H1 (cell line): ENCODE measurements at regions not wholly inside any gene's neighbourhood (a gene's known extent, or its start where the extent isn't known, plus 50 kb on each side); places are given as distances from the start of the nearest gene placed in this dataset.

Experiments used
- CTCF ChIA-PET: fragments of 300-600 bp; sonication (Branson Sonifier 250); formaldehyde crosslinking; loops from one replicate; lab custom pipeline; 2021; ENCODE audit not compliant: partially characterized antibody; lab: Charles Lee
- POLR2A ChIA-PET: fragments of 300-600 bp; sonication (Branson Sonifier 250); formaldehyde crosslinking; loops from one replicate; lab custom pipeline; 2021; ENCODE audit warnings: inconsistent platforms; ENCODE audit not compliant: partially characterized antibody; lab: Charles Lee
- DNase-seq, 2 experiments: peaks; one replicate each; pipeline versions ENCODE4 v3.0.0 to v3.0.0-alpha.2; 2010 to 2022; ENCODE audit warnings: low spot score in 2 of 2, low read depth in 1 of 2, mixed read lengths in 1 of 2
- FAIRE-seq: peaks from 2 replicates; lab custom pipeline; 2011; peaks lifted over from hg19 to GRCh38; lab: Jason Lieb, UNC
- H2AFZ ChIP-seq: 2 replicates; pipeline ENCODE4 v1.8.1; 2012; ENCODE audit warnings: low read length, inconsistent platforms
- H2AK5ac ChIP-seq: 2 replicates; pipeline ENCODE4 v1.6.1; 2013; ENCODE audit warnings: low read depth, low read length
- H2BK120ac ChIP-seq: replicated peaks from 2 replicates; pipeline ENCODE3; 2013; ENCODE audit warnings: low read depth, low read length, inconsistent platforms
- H2BK12ac ChIP-seq: 2 replicates; pipeline ENCODE4 v1.6.1; 2013; ENCODE audit warnings: low read depth, low read length
- H2BK15ac ChIP-seq: 2 replicates; pipeline ENCODE4 v1.6.1; 2013; ENCODE audit warnings: low read length
- H2BK20ac ChIP-seq: 2 replicates; pipeline ENCODE4 v1.6.1; 2013; ENCODE audit warnings: low read length
- H2BK5ac ChIP-seq: 2 replicates; pipeline ENCODE4 v1.6.1; 2013; ENCODE audit warnings: low read depth, low read length
- H3K14ac ChIP-seq: 2 replicates; pipeline ENCODE4 v1.6.1; 2013; ENCODE audit warnings: inconsistent platforms; ENCODE audit not compliant: insufficient read length
- H3K18ac ChIP-seq: 2 replicates; pipeline ENCODE4 v1.6.1; 2013; ENCODE audit warnings: low read length; ENCODE audit errors: extremely low read depth
- H3K23ac ChIP-seq: 2 replicates; pipeline ENCODE4 v1.6.1; 2013; ENCODE audit warnings: inconsistent platforms; ENCODE audit not compliant: insufficient read length
- H3K23me2 ChIP-seq: 2 replicates; pipeline ENCODE4 v1.6.1; 2013; ENCODE audit warnings: low read depth, low read length
- H3K27ac ChIP-seq: 2 replicates; pipeline ENCODE4 v1.6.1; 2011; ENCODE audit warnings: low read depth, low read length, inconsistent platforms
- H3K27me3 ChIP-seq, 4 experiments: replicated peaks in 1 of 4; 1 replicate in 1 of 4; 2 replicates in 3 of 4; pipeline versions ENCODE4 v1.6.1 to v1.8.1; 2011 to 2013; ENCODE audit warnings: low read length in 3 of 4, mild to moderate bottlenecking in 3 of 4, inconsistent platforms in 2 of 4, mixed read lengths in 2 of 4, moderate library complexity in 1 of 4; ENCODE audit not compliant: control insufficient read depth in 3 of 4, insufficient read depth in 3 of 4; ENCODE audit errors: extremely low read depth in 1 of 4
- H3K36me3 ChIP-seq, 4 experiments: 2 replicates each; pipeline versions ENCODE4 v1.6.1 to v1.8.1; 2011 to 2013; ENCODE audit warnings: mild to moderate bottlenecking in 4 of 4, low read length in 3 of 4, moderate library complexity in 2 of 4, control low read depth in 1 of 4, inconsistent platforms in 1 of 4; ENCODE audit not compliant: insufficient read depth in 4 of 4, control insufficient read depth in 2 of 4
- H3K4ac ChIP-seq: replicated peaks from 2 replicates; pipeline ENCODE3; 2013; ENCODE audit warnings: low read length, low read depth, mixed read lengths, inconsistent platforms; ENCODE audit not compliant: insufficient read length
- H3K4me1 ChIP-seq, 4 experiments: replicated peaks in 1 of 4; 1 replicate in 1 of 4; 2 replicates in 3 of 4; pipeline versions ENCODE4 v1.6.1 to v1.8.1; 2011 to 2013; ENCODE audit warnings: low read length in 3 of 4, inconsistent platforms in 2 of 4, mixed read lengths in 1 of 4; ENCODE audit not compliant: insufficient read depth in 4 of 4, control insufficient read depth in 3 of 4
- H3K4me2 ChIP-seq, 2 experiments: 2 replicates each; pipeline versions ENCODE4 v1.6.1 to v1.8.1; 2011 to 2013; ENCODE audit warnings: low read depth in 2 of 2, low read length in 2 of 2, control low read depth in 1 of 2, inconsistent platforms in 1 of 2, mild to moderate bottlenecking in 1 of 2; ENCODE audit not compliant: insufficient read depth in 1 of 2
- H3K4me3 ChIP-seq, 4 experiments: fragments of 200-600, 300-600 bp in 1 of 4; sonication (generic), shearing (Covaris generic), sonication (Bioruptor Twin) in 1 of 4; 2 replicates each; pipeline versions ENCODE4 v1.5.1 to v1.8.1; 2011 to 2016; ENCODE audit warnings: low read length in 4 of 4, low read depth in 3 of 4, control low read depth in 2 of 4, inconsistent platforms in 2 of 4, mild to moderate bottlenecking in 2 of 4, mixed read lengths in 1 of 4, moderate library complexity in 1 of 4; ENCODE audit not compliant: insufficient read depth in 2 of 4; ENCODE audit errors: extremely low read depth in 1 of 4
- H3K56ac ChIP-seq: replicated peaks from 2 replicates; pipeline ENCODE3; 2013; ENCODE audit warnings: low read depth, mild to moderate bottlenecking, mixed read lengths, low read length, inconsistent platforms; ENCODE audit not compliant: insufficient read length
- H3K79me1 ChIP-seq: 2 replicates; pipeline ENCODE4 v1.6.1; 2013; ENCODE audit warnings: low read depth, low read length, control low read depth
- H3K79me2 ChIP-seq, 2 experiments: 2 replicates each; pipeline versions ENCODE4 v1.6.1 to v1.8.1; 2012 to 2013; ENCODE audit warnings: low read length in 2 of 2, mild to moderate bottlenecking in 2 of 2, inconsistent platforms in 1 of 2; ENCODE audit not compliant: insufficient read depth in 2 of 2, control insufficient read depth in 1 of 2
- H3K9ac ChIP-seq, 4 experiments: replicated peaks in 1 of 4; 1 replicate in 1 of 4; 2 replicates in 3 of 4; pipeline versions ENCODE4 v1.6.1 to v1.8.1; 2011 to 2013; ENCODE audit warnings: low read depth in 3 of 4, low read length in 3 of 4, control low read depth in 2 of 4, mild to moderate bottlenecking in 2 of 4, moderate library complexity in 2 of 4, inconsistent platforms in 1 of 4; ENCODE audit errors: extremely low read depth in 1 of 4
- H3K9me3 ChIP-seq, 2 experiments: 2 replicates each; pipeline versions ENCODE4 v1.6.1 to v1.8.1; 2012 to 2013; ENCODE audit warnings: mild to moderate bottlenecking in 2 of 2, moderate library complexity in 2 of 2, control low read depth in 1 of 2, inconsistent platforms in 1 of 2, low read depth in 1 of 2, low read length in 1 of 2, mixed read lengths in 1 of 2; ENCODE audit not compliant: insufficient read depth in 2 of 2
- H4K20me1 ChIP-seq, 2 experiments: replicated peaks in 1 of 2; 2 replicates each; pipeline versions ENCODE3 to v1.8.1; 2011 to 2013; ENCODE audit warnings: inconsistent platforms in 2 of 2, low read length in 2 of 2, mild to moderate bottlenecking in 1 of 2; ENCODE audit not compliant: insufficient read depth in 2 of 2, control insufficient read depth in 1 of 2
- H4K5ac ChIP-seq: 2 replicates; pipeline ENCODE4 v1.6.1; 2013; ENCODE audit warnings: low read length, low read depth, mixed read lengths, inconsistent platforms; ENCODE audit not compliant: insufficient read length
- H4K8ac ChIP-seq: 2 replicates; pipeline ENCODE4 v1.8.0; 2013; ENCODE audit warnings: mild to moderate bottlenecking, moderate library complexity, low read length, inconsistent platforms; ENCODE audit not compliant: insufficient read depth; ENCODE audit errors: extremely low read depth
- H4K91ac ChIP-seq: replicated peaks from 2 replicates; pipeline ENCODE3; 2013; ENCODE audit warnings: low read length, mixed read lengths, inconsistent platforms; ENCODE audit not compliant: insufficient read length
- BRCA1 ChIP-seq: IDR thresholded peaks from 2 replicates; pipeline ENCODE4 v1.6.1; 2012; ENCODE audit warnings: low read depth, low read length, improper control_type of control experiment
- EP300 ChIP-seq, 2 experiments: IDR thresholded peaks; 1 replicate in 1 of 2; 2 replicates in 1 of 2; pipeline ENCODE4 v1.6.1; 2011 to 2012; ENCODE audit warnings: low read depth in 2 of 2, low read length in 2 of 2, mild to moderate bottlenecking in 2 of 2, borderline replicate concordance in 1 of 2, inconsistent platforms in 1 of 2, moderate library complexity in 1 of 2
- EZH2 ChIP-seq: fragments of 200-600 bp; sonication (generic); IDR thresholded peaks from 2 replicates; pipeline ENCODE4 v1.7.1; 2012; ENCODE audit warnings: low read depth, mild to moderate bottlenecking, moderate library complexity, low read length, inconsistent platforms; ENCODE audit not compliant: severe bottlenecking
- KDM1A ChIP-seq: fragments of 200-600, 300-600 bp; sonication (generic); IDR thresholded peaks from 2 replicates; pipeline ENCODE4 v1.7.1; 2016; ENCODE audit warnings: mild to moderate bottlenecking, low read length, borderline replicate concordance
- KDM5A ChIP-seq: fragments of 200-600 bp; IDR thresholded peaks from 2 replicates; pipeline ENCODE4 v1.7.1; 2012; ENCODE audit warnings: mild to moderate bottlenecking, low read length, inconsistent platforms, mixed read lengths
- MAFK ChIP-seq: IDR thresholded peaks from 2 replicates; pipeline ENCODE4 v1.6.1; 2012; ENCODE audit warnings: low read depth, mild to moderate bottlenecking, improper control_type of control experiment, low read length
- MAX ChIP-seq: IDR thresholded peaks from 2 replicates; pipeline ENCODE4 v1.6.1; 2012; ENCODE audit warnings: inconsistent platforms
- TAF1 ChIP-seq: IDR thresholded peaks from 2 replicates; pipeline ENCODE4 v1.6.1; 2011; ENCODE audit warnings: mild to moderate bottlenecking, low read depth, low read length
- TAF7 ChIP-seq: optimal IDR thresholded peaks from 2 replicates; pipeline ENCODE3; 2011; ENCODE audit warnings: low read depth, mild to moderate bottlenecking, inconsistent platforms, low read length, moderate library complexity, borderline replicate concordance
- TEAD4 ChIP-seq: IDR thresholded peaks from 2 replicates; pipeline ENCODE4 v1.6.1; 2012; ENCODE audit warnings: low read depth, low read length, inconsistent platforms, mixed read lengths
- YY1 ChIP-seq: IDR thresholded peaks from 2 replicates; pipeline ENCODE4 v1.6.1; 2011; ENCODE audit warnings: low read depth, mild to moderate bottlenecking, low read length
- ZNF274 ChIP-seq: IDR thresholded peaks from 2 replicates; pipeline ENCODE4 v1.7.0; 2012; ENCODE audit warnings: low read length, borderline replicate concordance; ENCODE audit errors: extremely low read depth
- WGBS, 2 experiments: shearing (Covaris generic) in 1 of 2; methylation state at CpG; one replicate each; pipeline versions ENCODE4 v1.1.6 to v1.1.7; 2013 to 2015; ENCODE audit warnings: low lambda C conversion rate in 2 of 2, mixed read lengths in 2 of 2, inconsistent platforms in 1 of 2, low coverage in 1 of 2, missing lambda C conversion rate in 1 of 2; ENCODE audit not compliant: insufficient replicate concordance in 2 of 2, insufficient coverage in 1 of 2, insufficient read length in 1 of 2; ENCODE audit errors: extremely low coverage in 1 of 2, missing lambda C conversion rate in 1 of 2; 5-methylcytosine and 5-hydroxymethylcytosine counted together

- no peaks in the 10 kb centered on the region for H3K27me3 ChIP-seq
- no peak overlapping the region for H3K27ac ChIP-seq
- peaks cover 0 to 3% (median 0%) of the 10 kb centered on the region in 4 experiments; a peak in 1 of 8 replicates for H3K36me3 ChIP-seq
- no peaks in the 10 kb centered on the region for H3K23me2 ChIP-seq
- no peaks in the 10 kb centered on the region for H3K79me2 ChIP-seq
- CTCF ChIA-PET = interaction anchor here (1.2 to 1.8 kb wide), 3 partner anchors 8 to 20 kb away, joined by 3 to 6 read pairs (median 3); no protein-coding TSS in a partner anchor
- no peak overlapping the region for H2BK20ac ChIP-seq
- POLR2A ChIA-PET = no interaction called here
- no peak overlapping the region for H3K4me2 ChIP-seq
- peaks cover 0 to 4% (median 0%) of the 10 kb centered on the region in 4 experiments; a peak in 2 of 7 replicates for H3K4me1 ChIP-seq
- no peak overlapping the region for H3K4ac ChIP-seq
- H2AK5ac ChIP-seq = no peak overlapping the region
- H2BK12ac ChIP-seq = no peak overlapping the region
- H3K56ac ChIP-seq = no peak overlapping the region
- H4K20me1 ChIP-seq = no peaks in the 10 kb centered on the region
- H4K91ac ChIP-seq = no peak overlapping the region
- no peak overlapping the region for H3K14ac ChIP-seq
- no peak overlapping the region for H3K23ac ChIP-seq
- H2AFZ ChIP-seq = no peak overlapping the region
- H3K9me3 ChIP-seq = peaks cover 0 to 9% of the 10 kb centered on the region in 2 experiments; a peak in 2 of 4 replicates
- no peak overlapping the region for H2BK120ac ChIP-seq
- no peak overlapping the region for H4K5ac ChIP-seq
- no peak overlapping the region for H4K8ac ChIP-seq
- no peaks in the 10 kb centered on the region for H3K79me1 ChIP-seq
- no peak overlapping the region for H3K9ac ChIP-seq
- H3K4me3 ChIP-seq = no peak overlapping the region
- TF ChIP-seq MAFK (no peak), ZNF274 (no peak), EP300 (IDR thresholded peaks at IDR 0.05; ENCODE audit: borderline replicate concordance in 1 of 2, low read depth in 2 of 2, low read length in 2 of 2) (no peak), BRCA1 (no peak), MAX (no peak), TEAD4 (no peak), KDM1A (no peak), EZH2 (no peak), KDM5A (no peak), TAF7 (no peak), YY1 (no peak), TAF1 (no peak)
- no peak overlapping the region for H2BK5ac ChIP-seq
- FAIRE-seq (no peak), DNase-seq (no peak)
- WGBS, 2 experiments = 80% methylated on average over 4 of the region's 4 CpGs; no CpG with 5 or more reads in 1 of the 2 experiments
- H3K18ac ChIP-seq = no peak overlapping the region
- H2BK15ac ChIP-seq = no peak overlapping the region
These were observed 81.7 kb upstream of the PLCL2 start for GRCh38 chr3:16803019-16803418.
